GM12891 (cell line): ENCODE measurements at regions not wholly inside any gene's neighbourhood (a gene's known extent, or its start where the extent isn't known, plus 50 kb on each side); places are given as distances from the start of the nearest gene placed in this dataset.

Experiments used
- POLR2A ChIP-seq: IDR thresholded peaks from 2 replicates; pipeline ENCODE4 v1.6.1; 2011; ENCODE audit warnings: low read depth, low read length, control low read depth
- POLR2AphosphoS5 ChIP-seq: IDR thresholded peaks from 2 replicates; pipeline ENCODE4 v1.6.1; 2011; ENCODE audit warnings: low read depth, low read length, control low read depth
- TAF1 ChIP-seq: IDR thresholded peaks from 2 replicates; pipeline ENCODE4 v1.6.1; 2011; ENCODE audit warnings: low read depth, low read length, control low read depth

- TF ChIP-seq POLR2A: no peak
- no peak for TF ChIP-seq POLR2AphosphoS5
- TF ChIP-seq TAF1: no peak
Measured at GRCh38 chr1:31522556-31522845, 53.8 kb upstream of the TINAGL1 start.
